ENCODE measurements at regions not wholly inside any gene's neighbourhood (a gene's known extent, or its start where the extent isn't known, plus 50 kb on each side); places are given as distances from the start of the nearest gene placed in this dataset.
A peak's percentile ranks its signal among the peaks of the same experiment; 100 is the strongest.

- H3K36me3 ChIP-seq (ENCODE audit: low read length) = no peaks in the 10 kb centered on the region
- no peak overlapping the region for H3K27ac ChIP-seq (ENCODE audit: low read depth, low read length)
- H3F3A ChIP-seq (ENCODE audit: insufficient read depth) = no peaks in the 10 kb centered on the region
- no peak overlapping the region for H2AFZ ChIP-seq (ENCODE audit: low read depth, low read length, severe bottlenecking)
- H3K9me2 ChIP-seq (replicated peaks; ENCODE audit: insufficient read depth, low read length) = no peaks in the 10 kb centered on the region
- H3K9me3 ChIP-seq (ENCODE audit: insufficient read depth, low read length) = no peaks in the 10 kb centered on the region
- H3K4me2 ChIP-seq (ENCODE audit: low read depth, low read length, poor library complexity, severe bottlenecking) = no peak overlapping the region
- no peaks in the 10 kb centered on the region for H3K79me2 ChIP-seq (ENCODE audit: insufficient read depth, low read length)
- no peak overlapping the region for H3K9ac ChIP-seq (ENCODE audit: low read length)
- H3K4me3 ChIP-seq (ENCODE audit: insufficient read depth, low read length, poor library complexity, severe bottlenecking) = no peak overlapping the region
- TF ChIP-seq CTCF (IDR thresholded peaks at IDR 0.05; ENCODE audit: insufficient read depth, low read length, poor library complexity, severe bottlenecking) = no peak
- no peak for TF ChIP-seq EZH2phosphoT487 (conservative IDR thresholded peaks at IDR 0.05; ENCODE audit: low read length)
- H3K27me3 ChIP-seq (ENCODE audit: low read length) = no peaks in the 10 kb centered on the region
- no peaks in the 10 kb centered on the region for H4K20me1 ChIP-seq (ENCODE audit: low read depth, low read length)
Measured at GRCh38 chr2:173442542-173442941, 87.9 kb downstream of the CDCA7 start.

GRCh38 chr2:173446722-173447121 is 92.0 kb downstream of the CDCA7 start:
- no peak overlapping the region for H3K4me3 ChIP-seq (ENCODE audit: insufficient read depth, low read length, poor library complexity, severe bottlenecking)
- H3K27me3 ChIP-seq (ENCODE audit: low read length) = no peaks in the 10 kb centered on the region
- no peaks in the 10 kb centered on the region for H3K36me3 ChIP-seq (ENCODE audit: low read length)
- H3K27ac ChIP-seq (ENCODE audit: low read depth, low read length) = no peak overlapping the region
- no peaks in the 10 kb centered on the region for H4K20me1 ChIP-seq (ENCODE audit: low read depth, low read length)
- no peaks in the 10 kb centered on the region for H3K9me2 ChIP-seq (replicated peaks; ENCODE audit: insufficient read depth, low read length)
- 0 out of 2 replicates have a peak, but pooled peaks cover 3% of the 10 kb centered on the region for H3F3A ChIP-seq (ENCODE audit: insufficient read depth)
- no peak overlapping the region for H2AFZ ChIP-seq (ENCODE audit: low read depth, low read length, severe bottlenecking)
- H3K9ac ChIP-seq (ENCODE audit: low read length) = no peak overlapping the region
- TF ChIP-seq EZH2phosphoT487 (conservative IDR thresholded peaks at IDR 0.05; ENCODE audit: low read length) (no peak), CTCF (IDR thresholded peaks at IDR 0.05; ENCODE audit: insufficient read depth, low read length, poor library complexity, severe bottlenecking) (no peak)
- no peaks in the 10 kb centered on the region for H3K79me2 ChIP-seq (ENCODE audit: insufficient read depth, low read length)
- H3K9me3 ChIP-seq (ENCODE audit: insufficient read depth, low read length) = no peaks in the 10 kb centered on the region
- no peak overlapping the region for H3K4me2 ChIP-seq (ENCODE audit: low read depth, low read length, poor library complexity, severe bottlenecking)

GRCh38 chr2:173448938-173449471 is 94.3 kb downstream of the CDCA7 start:
- Histone ChIP-seq H3K4me3 (ENCODE audit: insufficient read depth, low read length, poor library complexity, severe bottlenecking) (peak overlapping the region; percentile 24), H3K9me3 (ENCODE audit: insufficient read depth, low read length) (no peaks in the 10 kb centered on the region), H3K79me2 (ENCODE audit: insufficient read depth, low read length) (no peaks in the 10 kb centered on the region), H3K27me3 (ENCODE audit: low read length) (no peaks in the 10 kb centered on the region), H3F3A (ENCODE audit: insufficient read depth) (0 out of 2 replicates have a peak, but pooled peaks cover 3% of the 10 kb centered on the region), H3K9ac (ENCODE audit: low read length) (peak overlapping the region; percentile 31), H4K20me1 (ENCODE audit: low read depth, low read length) (no peaks in the 10 kb centered on the region), H3K4me2 (ENCODE audit: low read depth, low read length, poor library complexity, severe bottlenecking) (peak overlapping the region; percentile 60), H3K9me2 (replicated peaks; ENCODE audit: insufficient read depth, low read length) (no peaks in the 10 kb centered on the region), H3K27ac (ENCODE audit: low read depth, low read length) (no peak overlapping the region), H2AFZ (ENCODE audit: low read depth, low read length, severe bottlenecking) (peak overlapping the region; percentile 100), H3K36me3 (ENCODE audit: low read length) (no peaks in the 10 kb centered on the region)
- TF ChIP-seq CTCF (IDR thresholded peaks at IDR 0.05; ENCODE audit: insufficient read depth, low read length, poor library complexity, severe bottlenecking) (peak; percentile 81), EZH2phosphoT487 (conservative IDR thresholded peaks at IDR 0.05; ENCODE audit: low read length) (no peak)
